GM21723 (cell line): ENCODE measurements at regions not wholly inside any gene's neighbourhood (a gene's known extent, or its start where the extent isn't known, plus 50 kb on each side); places are given as distances from the start of the nearest gene placed in this dataset.
"Not testable (repeated sequence)": the region's sequence is repeated elsewhere in the genome, so short reads cannot be mapped to it uniquely, and the experiment has no call there.

Experiments
- ATAC-seq: cut with Tn5 transposase; IDR thresholded peaks from one replicate; pipeline ENCODE4 v1.9.1; 2021; ENCODE audit warnings: mild to moderate bottlenecking, moderate library complexity; ENCODE audit not compliant: unreplicated experiment

GRCh38 chr15:96122077-96123027 is 208.1 kb upstream of the NR2F2 start:
- ATAC-seq: no peak

- ATAC-seq: no peak
Observed at GRCh38 chr15:96123028-96123400, 207.5 kb upstream of the NR2F2 start.

GRCh38 chr15:96123630-96124187 is 206.8 kb upstream of the NR2F2 start:
- no peak for ATAC-seq

- no peak for ATAC-seq
Observed at GRCh38 chr15:96124436-96124835, 206.1 kb upstream of the NR2F2 start.

GRCh38 chr15:96125721-96126415 is 204.6 kb upstream of the NR2F2 start:
- ATAC-seq: no peak

GRCh38 chr15:96126859-96127258 is 203.6 kb upstream of the NR2F2 start:
- no peak for ATAC-seq

- ATAC-seq: no peak
Observed at GRCh38 chr15:96130734-96131133, 199.8 kb upstream of the NR2F2 start.

- no peak for ATAC-seq
Observed at GRCh38 chr15:96132126-96132525, 198.4 kb upstream of the NR2F2 start.

GRCh38 chr15:96135166-96136093 is 195.1 kb upstream of the NR2F2 start:
- ATAC-seq: no peak

GRCh38 chr15:96138985-96139384 is 191.5 kb upstream of the NR2F2 start:
- ATAC-seq: no peak

GRCh38 chr15:96142498-96142897 is 188.0 kb upstream of the NR2F2 start:
- no peak for ATAC-seq

GRCh38 chr15:96144734-96145133 is 185.8 kb upstream of the NR2F2 start:
- no peak for ATAC-seq

GRCh38 chr15:96146726-96147125 is 183.8 kb upstream of the NR2F2 start:
- ATAC-seq: no peak

- ATAC-seq: no peak
Observed at GRCh38 chr15:96147267-96147666, 183.2 kb upstream of the NR2F2 start.

- no peak for ATAC-seq
Observed at GRCh38 chr15:96150254-96150653, 180.2 kb upstream of the NR2F2 start.

GRCh38 chr15:96151749-96152148 is 178.8 kb upstream of the NR2F2 start:
- ATAC-seq: not testable (repeated sequence)

- ATAC-seq: no peak
Observed at GRCh38 chr15:96153929-96154328, 176.6 kb upstream of the NR2F2 start.

GRCh38 chr15:96158938-96159337 is 171.6 kb upstream of the NR2F2 start:
- ATAC-seq: no peak

- ATAC-seq: no peak
Observed at GRCh38 chr15:96160269-96160668, 170.2 kb upstream of the NR2F2 start.

GRCh38 chr15:96160800-96161199 is 169.7 kb upstream of the NR2F2 start:
- no peak for ATAC-seq

- no peak for ATAC-seq
Observed at GRCh38 chr15:96162322-96162721, 168.2 kb upstream of the NR2F2 start.
